ENCODE measurements at regions not wholly inside any gene's neighbourhood (a gene's known extent, or its start where the extent isn't known, plus 50 kb on each side); places are given as distances from the start of the nearest gene placed in this dataset.

DNA sequence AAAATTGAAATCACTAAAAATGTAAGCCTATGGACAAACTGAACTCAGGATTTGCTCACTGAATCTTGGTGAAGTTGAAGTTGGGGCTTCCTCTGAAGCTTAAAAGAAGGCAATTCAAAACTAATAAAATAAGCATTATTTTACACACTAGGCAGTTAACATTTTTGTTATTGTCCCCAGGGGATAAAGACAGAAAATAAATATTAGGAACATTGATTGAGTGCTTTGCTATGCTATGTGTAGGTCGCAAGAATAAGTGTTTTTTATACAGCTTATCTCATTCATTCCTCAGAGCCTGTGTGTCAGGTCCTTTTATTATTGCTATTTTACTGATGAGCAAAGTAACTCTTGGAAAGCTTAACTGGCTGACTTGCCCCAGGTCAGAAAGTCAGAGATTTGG is 82.2 kb downstream of the ZNF608 start:
- DNase-seq: no peak
- Mint-ChIP-seq H3K9me3 (ENCODE audit: insufficient read depth) (no peaks in the 10 kb centered on the region), H3K27me3 (no peaks in the 10 kb centered on the region), H3K27ac (no peak overlapping the region), H3K4me1 (peaks cover 45% of the 10 kb centered on the region), H3K4me3 (no peak overlapping the region)
- H3K4me3 ChIP-seq (ENCODE audit: control extremely low read depth in 1 of 5, extremely low read depth in 1 of 5, insufficient read depth in 1 of 5, low read depth in 2 of 5, low read length in 4 of 5): no peak overlapping the region
- H3K9me3 ChIP-seq (ENCODE audit: control extremely low read depth in 1 of 3, control insufficient read depth in 2 of 3, insufficient read depth in 1 of 3, low read length in 2 of 3): no peaks in the 10 kb centered on the region
- no peak for TF ChIP-seq EZH2 (IDR thresholded peaks at IDR 0.05; ENCODE audit: borderline replicate concordance, insufficient read depth, low read depth, low read length, poor library complexity, severe bottlenecking)
- TF ChIP-seq, protein P1, sequence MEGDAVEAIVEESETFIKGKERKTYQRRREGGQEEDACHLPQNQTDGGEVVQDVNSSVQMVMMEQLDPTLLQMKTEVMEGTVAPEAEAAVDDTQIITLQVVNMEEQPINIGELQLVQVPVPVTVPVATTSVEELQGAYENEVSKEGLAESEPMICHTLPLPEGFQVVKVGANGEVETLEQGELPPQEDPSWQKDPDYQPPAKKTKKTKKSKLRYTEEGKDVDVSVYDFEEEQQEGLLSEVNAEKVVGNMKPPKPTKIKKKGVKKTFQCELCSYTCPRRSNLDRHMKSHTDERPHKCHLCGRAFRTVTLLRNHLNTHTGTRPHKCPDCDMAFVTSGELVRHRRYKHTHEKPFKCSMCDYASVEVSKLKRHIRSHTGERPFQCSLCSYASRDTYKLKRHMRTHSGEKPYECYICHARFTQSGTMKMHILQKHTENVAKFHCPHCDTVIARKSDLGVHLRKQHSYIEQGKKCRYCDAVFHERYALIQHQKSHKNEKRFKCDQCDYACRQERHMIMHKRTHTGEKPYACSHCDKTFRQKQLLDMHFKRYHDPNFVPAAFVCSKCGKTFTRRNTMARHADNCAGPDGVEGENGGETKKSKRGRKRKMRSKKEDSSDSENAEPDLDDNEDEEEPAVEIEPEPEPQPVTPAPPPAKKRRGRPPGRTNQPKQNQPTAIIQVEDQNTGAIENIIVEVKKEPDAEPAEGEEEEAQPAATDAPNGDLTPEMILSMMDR (IDR thresholded peaks at IDR 0.05): no peak
- H3K4me2 ChIP-seq (replicated peaks; ENCODE audit: low read depth, low read length, poor library complexity, severe bottlenecking): no peak overlapping the region
- H3K4me1 ChIP-seq (ENCODE audit: control insufficient read depth in 2 of 2, insufficient read depth in 2 of 2, low read length in 2 of 2): peaks cover 11 to 29% of the 10 kb centered on the region in 2 donors
- intact Hi-C loops (cut with micrococcal nuclease): no loop called here
- no peak for ATAC-seq (ENCODE audit: low read depth)
- WGBS (ENCODE audit: insufficient coverage): no CpG with 5 or more reads among the region's 1 CpG
- H2AFZ ChIP-seq (ENCODE audit: insufficient read depth, low read depth, low read length, poor library complexity, severe bottlenecking): no peak overlapping the region
- H3K79me2 ChIP-seq (ENCODE audit: control insufficient read depth, insufficient read depth, low read length): peaks cover 54% of the 10 kb centered on the region
- H3K27me3 ChIP-seq (replicated peaks in 1 of 4; ENCODE audit: control extremely low read depth in 1 of 4, control insufficient read depth in 3 of 4, insufficient read depth in 4 of 4, low read length in 3 of 4): no peaks in the 10 kb centered on the region
- peaks cover 0 to 1% of the 10 kb centered on the region in 2 experiments for H3K36me3 ChIP-seq (replicated peaks in 1 of 2; ENCODE audit: control extremely low read depth in 1 of 2, control insufficient read depth in 1 of 2, extremely low read depth in 1 of 2, insufficient read depth in 2 of 2, low read length in 1 of 2)
- ChIA-PET POLR2A (no interaction called here), CTCF (interaction anchor here (0.9 to 1.0 kb wide), 2 partner anchors 19 to 76 kb away, joined by 3 read pairs; no protein-coding TSS in a partner anchor)
- H3K9ac ChIP-seq (ENCODE audit: low read length): no peak overlapping the region
- H4K20me1 ChIP-seq (ENCODE audit: control insufficient read depth, insufficient read depth, low read length, poor library complexity, severe bottlenecking): peaks cover 8% of the 10 kb centered on the region
- H3K27ac ChIP-seq (ENCODE audit: low read length in 2 of 2): no peak overlapping the region

DNA sequence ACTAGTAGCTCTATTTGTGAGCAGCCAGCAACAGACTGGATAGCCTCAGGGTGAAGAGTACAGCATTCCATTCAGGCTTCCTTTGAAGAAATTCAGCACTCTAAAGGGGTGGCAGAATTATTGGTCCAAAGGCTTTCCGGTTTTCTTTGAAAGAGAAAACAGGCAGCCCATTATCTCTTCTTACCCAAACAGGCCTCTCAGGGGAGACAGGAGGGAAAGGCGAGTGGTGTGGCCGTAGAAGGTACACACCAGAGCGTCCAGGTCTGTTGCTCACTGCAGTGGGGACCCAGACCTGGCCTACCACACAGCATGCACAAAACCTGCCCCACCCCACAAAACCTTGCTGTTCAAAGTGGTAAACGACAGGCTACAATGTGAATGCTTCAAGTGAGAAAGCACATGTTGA is 83.3 kb downstream of the ZNF608 start:
- intact Hi-C loops (cut with micrococcal nuclease): no loop called here
- peaks cover 17 to 29% of the 10 kb centered on the region in 2 donors for H3K4me1 ChIP-seq (ENCODE audit: control insufficient read depth in 2 of 2, insufficient read depth in 2 of 2, low read length in 2 of 2)
- peaks cover 8% of the 10 kb centered on the region for H4K20me1 ChIP-seq (ENCODE audit: control insufficient read depth, insufficient read depth, low read length, poor library complexity, severe bottlenecking)
- 75% methylated on average over 1 of the region's 5 CpGs for WGBS (ENCODE audit: insufficient coverage)
- Mint-ChIP-seq H3K4me1 (peaks cover 44% of the 10 kb centered on the region), H3K27me3 (no peaks in the 10 kb centered on the region), H3K4me3 (no peak overlapping the region), H3K27ac (no peak overlapping the region), H3K9me3 (ENCODE audit: insufficient read depth) (no peaks in the 10 kb centered on the region)
- no peak overlapping the region for H3K4me3 ChIP-seq (ENCODE audit: control extremely low read depth in 1 of 5, extremely low read depth in 1 of 5, insufficient read depth in 1 of 5, low read depth in 2 of 5, low read length in 4 of 5)
- no peaks in the 10 kb centered on the region for H3K9me3 ChIP-seq (ENCODE audit: control extremely low read depth in 1 of 3, control insufficient read depth in 2 of 3, insufficient read depth in 1 of 3, low read length in 2 of 3)
- no peak overlapping the region for H3K9ac ChIP-seq (ENCODE audit: low read length)
- H3K79me2 ChIP-seq (ENCODE audit: control insufficient read depth, insufficient read depth, low read length): peaks cover 47% of the 10 kb centered on the region
- no peak overlapping the region for H3K27ac ChIP-seq (ENCODE audit: low read length in 2 of 2)
- H2AFZ ChIP-seq (ENCODE audit: insufficient read depth, low read depth, low read length, poor library complexity, severe bottlenecking): no peak overlapping the region
- H3K36me3 ChIP-seq (replicated peaks in 1 of 2; ENCODE audit: control extremely low read depth in 1 of 2, control insufficient read depth in 1 of 2, extremely low read depth in 1 of 2, insufficient read depth in 2 of 2, low read length in 1 of 2): peaks cover 0 to 1% of the 10 kb centered on the region in 2 experiments
- ATAC-seq (ENCODE audit: low read depth): no peak
- no peak for DNase-seq
- no peak overlapping the region for H3K4me2 ChIP-seq (replicated peaks; ENCODE audit: low read depth, low read length, poor library complexity, severe bottlenecking)
- POLR2A ChIA-PET: no interaction called here
- CTCF ChIA-PET: no interaction called here
- no peaks in the 10 kb centered on the region for H3K27me3 ChIP-seq (replicated peaks in 1 of 4; ENCODE audit: control extremely low read depth in 1 of 4, control insufficient read depth in 3 of 4, insufficient read depth in 4 of 4, low read length in 3 of 4)
- no peak for TF ChIP-seq EZH2 (IDR thresholded peaks at IDR 0.05; ENCODE audit: borderline replicate concordance, insufficient read depth, low read depth, low read length, poor library complexity, severe bottlenecking)
- TF ChIP-seq, protein P1 (IDR thresholded peaks at IDR 0.05): no peak
